H1 (cell line): ENCODE measurements at regions not wholly inside any gene's neighbourhood (a gene's known extent, or its start where the extent isn't known, plus 50 kb on each side); places are given as distances from the start of the nearest gene placed in this dataset.
"Not testable (repeated sequence)": the region's sequence is repeated elsewhere in the genome, so short reads cannot be mapped to it uniquely, and the experiment has no call there.

Experiments used
- CTCF ChIA-PET: fragments of 300-600 bp; sonication (Branson Sonifier 250); formaldehyde crosslinking; loops from one replicate; lab custom pipeline; 2021; ENCODE audit not compliant: partially characterized antibody; lab: Charles Lee
- POLR2A ChIA-PET: fragments of 300-600 bp; sonication (Branson Sonifier 250); formaldehyde crosslinking; loops from one replicate; lab custom pipeline; 2021; ENCODE audit warnings: inconsistent platforms; ENCODE audit not compliant: partially characterized antibody; lab: Charles Lee
- DNase-seq, 2 experiments: peaks; one replicate each; pipeline versions ENCODE4 v3.0.0 to v3.0.0-alpha.2; 2010 to 2022; ENCODE audit warnings: low spot score in 2 of 2, low read depth in 1 of 2, mixed read lengths in 1 of 2
- FAIRE-seq: peaks from 2 replicates; lab custom pipeline; 2011; peaks lifted over from hg19 to GRCh38; lab: Jason Lieb, UNC
- H2AFZ ChIP-seq: 2 replicates; pipeline ENCODE4 v1.8.1; 2012; ENCODE audit warnings: low read length, inconsistent platforms
- H2AK5ac ChIP-seq: 2 replicates; pipeline ENCODE4 v1.6.1; 2013; ENCODE audit warnings: low read depth, low read length
- H2BK120ac ChIP-seq: replicated peaks from 2 replicates; pipeline ENCODE3; 2013; ENCODE audit warnings: low read depth, low read length, inconsistent platforms
- H2BK12ac ChIP-seq: 2 replicates; pipeline ENCODE4 v1.6.1; 2013; ENCODE audit warnings: low read depth, low read length
- H2BK15ac ChIP-seq: 2 replicates; pipeline ENCODE4 v1.6.1; 2013; ENCODE audit warnings: low read length
- H2BK20ac ChIP-seq: 2 replicates; pipeline ENCODE4 v1.6.1; 2013; ENCODE audit warnings: low read length
- H2BK5ac ChIP-seq: 2 replicates; pipeline ENCODE4 v1.6.1; 2013; ENCODE audit warnings: low read depth, low read length
- H3K14ac ChIP-seq: 2 replicates; pipeline ENCODE4 v1.6.1; 2013; ENCODE audit warnings: inconsistent platforms; ENCODE audit not compliant: insufficient read length
- H3K18ac ChIP-seq: 2 replicates; pipeline ENCODE4 v1.6.1; 2013; ENCODE audit warnings: low read length; ENCODE audit errors: extremely low read depth
- H3K23ac ChIP-seq: 2 replicates; pipeline ENCODE4 v1.6.1; 2013; ENCODE audit warnings: inconsistent platforms; ENCODE audit not compliant: insufficient read length
- H3K23me2 ChIP-seq: 2 replicates; pipeline ENCODE4 v1.6.1; 2013; ENCODE audit warnings: low read depth, low read length
- H3K27ac ChIP-seq: 2 replicates; pipeline ENCODE4 v1.6.1; 2011; ENCODE audit warnings: low read depth, low read length, inconsistent platforms
- H3K27me3 ChIP-seq, 4 experiments: replicated peaks in 1 of 4; 1 replicate in 1 of 4; 2 replicates in 3 of 4; pipeline versions ENCODE4 v1.6.1 to v1.8.1; 2011 to 2013; ENCODE audit warnings: low read length in 3 of 4, mild to moderate bottlenecking in 3 of 4, inconsistent platforms in 2 of 4, mixed read lengths in 2 of 4, moderate library complexity in 1 of 4; ENCODE audit not compliant: control insufficient read depth in 3 of 4, insufficient read depth in 3 of 4; ENCODE audit errors: extremely low read depth in 1 of 4
- H3K36me3 ChIP-seq, 4 experiments: 2 replicates each; pipeline versions ENCODE4 v1.6.1 to v1.8.1; 2011 to 2013; ENCODE audit warnings: mild to moderate bottlenecking in 4 of 4, low read length in 3 of 4, moderate library complexity in 2 of 4, control low read depth in 1 of 4, inconsistent platforms in 1 of 4; ENCODE audit not compliant: insufficient read depth in 4 of 4, control insufficient read depth in 2 of 4
- H3K4ac ChIP-seq: replicated peaks from 2 replicates; pipeline ENCODE3; 2013; ENCODE audit warnings: low read length, low read depth, mixed read lengths, inconsistent platforms; ENCODE audit not compliant: insufficient read length
- H3K4me1 ChIP-seq, 4 experiments: replicated peaks in 1 of 4; 1 replicate in 1 of 4; 2 replicates in 3 of 4; pipeline versions ENCODE4 v1.6.1 to v1.8.1; 2011 to 2013; ENCODE audit warnings: low read length in 3 of 4, inconsistent platforms in 2 of 4, mixed read lengths in 1 of 4; ENCODE audit not compliant: insufficient read depth in 4 of 4, control insufficient read depth in 3 of 4
- H3K4me2 ChIP-seq, 2 experiments: 2 replicates each; pipeline versions ENCODE4 v1.6.1 to v1.8.1; 2011 to 2013; ENCODE audit warnings: low read depth in 2 of 2, low read length in 2 of 2, control low read depth in 1 of 2, inconsistent platforms in 1 of 2, mild to moderate bottlenecking in 1 of 2; ENCODE audit not compliant: insufficient read depth in 1 of 2
- H3K4me3 ChIP-seq, 4 experiments: fragments of 200-600, 300-600 bp in 1 of 4; sonication (generic), shearing (Covaris generic), sonication (Bioruptor Twin) in 1 of 4; 2 replicates each; pipeline versions ENCODE4 v1.5.1 to v1.8.1; 2011 to 2016; ENCODE audit warnings: low read length in 4 of 4, low read depth in 3 of 4, control low read depth in 2 of 4, inconsistent platforms in 2 of 4, mild to moderate bottlenecking in 2 of 4, mixed read lengths in 1 of 4, moderate library complexity in 1 of 4; ENCODE audit not compliant: insufficient read depth in 2 of 4; ENCODE audit errors: extremely low read depth in 1 of 4
- H3K56ac ChIP-seq: replicated peaks from 2 replicates; pipeline ENCODE3; 2013; ENCODE audit warnings: low read depth, mild to moderate bottlenecking, mixed read lengths, low read length, inconsistent platforms; ENCODE audit not compliant: insufficient read length
- H3K79me1 ChIP-seq: 2 replicates; pipeline ENCODE4 v1.6.1; 2013; ENCODE audit warnings: low read depth, low read length, control low read depth
- H3K79me2 ChIP-seq, 2 experiments: 2 replicates each; pipeline versions ENCODE4 v1.6.1 to v1.8.1; 2012 to 2013; ENCODE audit warnings: low read length in 2 of 2, mild to moderate bottlenecking in 2 of 2, inconsistent platforms in 1 of 2; ENCODE audit not compliant: insufficient read depth in 2 of 2, control insufficient read depth in 1 of 2
- H3K9ac ChIP-seq, 4 experiments: replicated peaks in 1 of 4; 1 replicate in 1 of 4; 2 replicates in 3 of 4; pipeline versions ENCODE4 v1.6.1 to v1.8.1; 2011 to 2013; ENCODE audit warnings: low read depth in 3 of 4, low read length in 3 of 4, control low read depth in 2 of 4, mild to moderate bottlenecking in 2 of 4, moderate library complexity in 2 of 4, inconsistent platforms in 1 of 4; ENCODE audit errors: extremely low read depth in 1 of 4
- H3K9me3 ChIP-seq, 2 experiments: 2 replicates each; pipeline versions ENCODE4 v1.6.1 to v1.8.1; 2012 to 2013; ENCODE audit warnings: mild to moderate bottlenecking in 2 of 2, moderate library complexity in 2 of 2, control low read depth in 1 of 2, inconsistent platforms in 1 of 2, low read depth in 1 of 2, low read length in 1 of 2, mixed read lengths in 1 of 2; ENCODE audit not compliant: insufficient read depth in 2 of 2
- H4K20me1 ChIP-seq, 2 experiments: replicated peaks in 1 of 2; 2 replicates each; pipeline versions ENCODE3 to v1.8.1; 2011 to 2013; ENCODE audit warnings: inconsistent platforms in 2 of 2, low read length in 2 of 2, mild to moderate bottlenecking in 1 of 2; ENCODE audit not compliant: insufficient read depth in 2 of 2, control insufficient read depth in 1 of 2
- H4K5ac ChIP-seq: 2 replicates; pipeline ENCODE4 v1.6.1; 2013; ENCODE audit warnings: low read length, low read depth, mixed read lengths, inconsistent platforms; ENCODE audit not compliant: insufficient read length
- H4K8ac ChIP-seq: 2 replicates; pipeline ENCODE4 v1.8.0; 2013; ENCODE audit warnings: mild to moderate bottlenecking, moderate library complexity, low read length, inconsistent platforms; ENCODE audit not compliant: insufficient read depth; ENCODE audit errors: extremely low read depth
- H4K91ac ChIP-seq: replicated peaks from 2 replicates; pipeline ENCODE3; 2013; ENCODE audit warnings: low read length, mixed read lengths, inconsistent platforms; ENCODE audit not compliant: insufficient read length

GRCh38 chr3:153549686-153550085, 387.7 kb downstream of the RAP2B start:
- CTCF ChIA-PET, H3K4ac ChIP-seq, H3K18ac ChIP-seq, H4K91ac ChIP-seq, H3K9ac ChIP-seq, H3K79me1 ChIP-seq, POLR2A ChIA-PET, H3K56ac ChIP-seq, H3K36me3 ChIP-seq, H3K4me1 ChIP-seq, H2BK15ac ChIP-seq, H2AK5ac ChIP-seq, H4K8ac ChIP-seq, H2BK5ac ChIP-seq, H3K27me3 ChIP-seq, H4K20me1 ChIP-seq, H3K4me3 ChIP-seq, H2BK120ac ChIP-seq, H3K4me2 ChIP-seq, H3K9me3 ChIP-seq, H3K27ac ChIP-seq, H3K23me2 ChIP-seq, FAIRE-seq, H3K79me2 ChIP-seq, H2BK20ac ChIP-seq, H2AFZ ChIP-seq, H2BK12ac ChIP-seq, DNase-seq, H3K23ac ChIP-seq, H3K14ac ChIP-seq, H4K5ac ChIP-seq: not testable (repeated sequence)
